HFFc6 (cell line): ENCODE measurements at regions not wholly inside any gene's neighbourhood (a gene's known extent, or its start where the extent isn't known, plus 50 kb on each side); places are given as distances from the start of the nearest gene placed in this dataset.

Experiments
- DNase-seq: peaks from one replicate; pipeline ENCODE4 v3.0.0-alpha.2; 2018
- H3K27ac Mint-ChIP-seq: 2 replicates; pipeline ENCODE4 v1.8.0; 2020; ENCODE audit warnings: mild to moderate bottlenecking, mixed read lengths
- H3K27me3 Mint-ChIP-seq: 2 replicates; pipeline ENCODE4 v1.8.0; 2021; ENCODE audit warnings: mild to moderate bottlenecking, moderate library complexity, mixed read lengths; ENCODE audit not compliant: insufficient read depth
- H3K36me3 Mint-ChIP-seq: 2 replicates; pipeline ENCODE4 v1.8.0; 2021; ENCODE audit warnings: low read depth, mixed read lengths
- H3K4me1 Mint-ChIP-seq: 2 replicates; pipeline ENCODE4 v1.8.0; 2020; ENCODE audit warnings: low read depth, mixed read lengths
- H3K4me3 Mint-ChIP-seq: 2 replicates; pipeline ENCODE4 v1.8.0; 2020; ENCODE audit warnings: mild to moderate bottlenecking, moderate library complexity, mixed read lengths
- H3K9me3 Mint-ChIP-seq: 2 replicates; pipeline ENCODE4 v1.8.0; 2020; ENCODE audit warnings: mild to moderate bottlenecking, mixed read lengths
- TF ChIP-seq, protein P1 (sequence below): fragments of 200-600 bp; sonication (generic); IDR thresholded peaks from 2 replicates; pipeline ENCODE4 v1.5.0; 2021; ENCODE audit warnings: antibody characterized with exemption, mild to moderate bottlenecking

- no peak for DNase-seq
- Mint-ChIP-seq H3K9me3 (peaks cover 32% of the 10 kb centered on the region), H3K27ac (no peak overlapping the region), H3K36me3 (peaks cover 4% of the 10 kb centered on the region; the same call in 1 of the 2 replicates), H3K4me3 (no peak overlapping the region), H3K4me1 (no peaks in the 10 kb centered on the region), H3K27me3 (no peaks in the 10 kb centered on the region)
- TF ChIP-seq, protein P1, sequence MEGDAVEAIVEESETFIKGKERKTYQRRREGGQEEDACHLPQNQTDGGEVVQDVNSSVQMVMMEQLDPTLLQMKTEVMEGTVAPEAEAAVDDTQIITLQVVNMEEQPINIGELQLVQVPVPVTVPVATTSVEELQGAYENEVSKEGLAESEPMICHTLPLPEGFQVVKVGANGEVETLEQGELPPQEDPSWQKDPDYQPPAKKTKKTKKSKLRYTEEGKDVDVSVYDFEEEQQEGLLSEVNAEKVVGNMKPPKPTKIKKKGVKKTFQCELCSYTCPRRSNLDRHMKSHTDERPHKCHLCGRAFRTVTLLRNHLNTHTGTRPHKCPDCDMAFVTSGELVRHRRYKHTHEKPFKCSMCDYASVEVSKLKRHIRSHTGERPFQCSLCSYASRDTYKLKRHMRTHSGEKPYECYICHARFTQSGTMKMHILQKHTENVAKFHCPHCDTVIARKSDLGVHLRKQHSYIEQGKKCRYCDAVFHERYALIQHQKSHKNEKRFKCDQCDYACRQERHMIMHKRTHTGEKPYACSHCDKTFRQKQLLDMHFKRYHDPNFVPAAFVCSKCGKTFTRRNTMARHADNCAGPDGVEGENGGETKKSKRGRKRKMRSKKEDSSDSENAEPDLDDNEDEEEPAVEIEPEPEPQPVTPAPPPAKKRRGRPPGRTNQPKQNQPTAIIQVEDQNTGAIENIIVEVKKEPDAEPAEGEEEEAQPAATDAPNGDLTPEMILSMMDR: no peak
Observed at GRCh38 chr7:12124028-12124427, 87.1 kb upstream of the TMEM106B start.

DNA sequence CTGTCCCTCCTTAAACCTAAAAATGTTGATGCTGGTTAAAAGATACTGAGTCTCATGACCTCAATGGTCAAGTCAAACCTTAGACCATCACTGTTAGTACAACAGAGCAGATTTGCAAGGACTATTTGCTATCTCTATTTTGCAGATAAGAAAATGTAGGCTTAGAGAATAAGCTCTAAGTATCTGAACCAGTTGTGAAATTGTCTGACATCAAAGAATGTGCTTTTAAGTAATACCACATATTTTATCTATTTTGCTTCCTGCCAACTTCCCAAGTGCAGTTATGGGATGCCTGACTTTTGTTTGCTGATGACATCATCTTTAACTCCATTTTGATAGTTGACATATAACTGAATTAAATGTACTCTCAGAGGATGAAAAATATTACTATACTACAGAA is 83.6 kb upstream of the TMEM106B start:
- H3K36me3 Mint-ChIP-seq: peaks cover 4% of the 10 kb centered on the region; the same call in 1 of the 2 replicates
- H3K27ac Mint-ChIP-seq: no peak overlapping the region
- no peak for DNase-seq

GRCh38 chr7:12130609-12131008 is 80.5 kb upstream of the TMEM106B start:
- H3K27me3 Mint-ChIP-seq: no peaks in the 10 kb centered on the region
- no peak for DNase-seq
- no peak overlapping the region for H3K27ac Mint-ChIP-seq
- H3K4me1 Mint-ChIP-seq: no peaks in the 10 kb centered on the region
- no peak overlapping the region for H3K4me3 Mint-ChIP-seq
- peaks cover 16% of the 10 kb centered on the region for H3K9me3 Mint-ChIP-seq
- TF ChIP-seq, protein P1: no peak
- H3K36me3 Mint-ChIP-seq: no peaks in the 10 kb centered on the region

More for the DNA sequence above, 83.6 kb upstream of the TMEM106B start:
- no peaks in the 10 kb centered on the region for H3K27me3 Mint-ChIP-seq
- H3K9me3 Mint-ChIP-seq: peaks cover 37% of the 10 kb centered on the region
- TF ChIP-seq, protein P1: no peak
- no peak overlapping the region for H3K4me3 Mint-ChIP-seq
- no peaks in the 10 kb centered on the region for H3K4me1 Mint-ChIP-seq

GRCh38 chr7:12131122-12131521 is 80.0 kb upstream of the TMEM106B start:
- no peak overlapping the region for H3K27ac Mint-ChIP-seq

DNA sequence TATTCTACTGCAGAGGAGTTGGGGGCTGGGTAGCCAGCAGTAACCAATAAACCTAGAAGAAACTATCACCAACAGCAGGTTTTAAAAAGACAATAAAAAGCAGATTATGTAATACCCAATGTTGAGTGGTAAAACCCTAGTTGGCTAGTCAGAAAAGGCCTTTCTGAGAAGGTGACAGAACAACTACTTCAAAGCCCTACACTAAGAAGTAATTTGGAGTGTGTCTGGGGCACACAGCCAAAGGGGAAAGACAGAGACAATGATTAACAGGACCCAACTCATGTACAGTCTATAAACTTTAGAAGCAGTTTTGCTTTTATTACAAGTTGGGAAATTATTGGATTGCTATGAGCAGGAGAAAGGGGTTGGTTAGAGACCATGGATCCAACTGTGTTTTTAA is 77.2 kb upstream of the TMEM106B start:
- no peak for DNase-seq
- peaks cover 23% of the 10 kb centered on the region for H3K9me3 Mint-ChIP-seq
- TF ChIP-seq, protein P1: no peak
- H3K4me1 Mint-ChIP-seq: no peaks in the 10 kb centered on the region
- H3K4me3 Mint-ChIP-seq: no peak overlapping the region
- H3K27me3 Mint-ChIP-seq: no peaks in the 10 kb centered on the region
- H3K36me3 Mint-ChIP-seq: no peaks in the 10 kb centered on the region
- no peak overlapping the region for H3K27ac Mint-ChIP-seq

More at GRCh38 chr7:12131122-12131521, 80.0 kb upstream of the TMEM106B start:
- no peaks in the 10 kb centered on the region for H3K27me3 Mint-ChIP-seq
- peaks cover 16% of the 10 kb centered on the region for H3K9me3 Mint-ChIP-seq
- TF ChIP-seq, protein P1: no peak
- H3K36me3 Mint-ChIP-seq: no peaks in the 10 kb centered on the region
- H3K4me1 Mint-ChIP-seq: no peaks in the 10 kb centered on the region
- no peak overlapping the region for H3K4me3 Mint-ChIP-seq
- no peak for DNase-seq

DNA sequence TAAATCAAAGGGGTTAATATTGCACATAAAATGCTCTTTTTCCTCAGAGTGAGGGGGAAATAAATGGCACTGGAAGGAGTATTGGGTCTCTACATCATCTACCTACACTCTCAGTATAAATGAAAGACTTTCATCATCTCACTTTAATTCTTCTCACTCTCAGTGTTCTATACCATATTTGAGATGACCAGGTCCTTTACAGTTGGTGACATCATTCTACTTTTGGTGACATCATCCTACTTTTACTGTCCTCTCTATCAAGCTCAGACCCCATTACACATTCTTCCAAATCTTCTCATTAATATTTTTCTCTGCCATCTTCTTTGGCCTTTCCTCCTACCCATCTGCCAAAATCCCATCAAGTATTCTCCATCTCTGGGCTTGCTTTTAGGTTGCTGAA is 74.6 kb upstream of the TMEM106B start:
- TF ChIP-seq, protein P1: no peak
- peaks cover 26% of the 10 kb centered on the region for H3K9me3 Mint-ChIP-seq
- H3K36me3 Mint-ChIP-seq: no peaks in the 10 kb centered on the region
- no peak for DNase-seq
- no peaks in the 10 kb centered on the region for H3K27me3 Mint-ChIP-seq
- H3K4me3 Mint-ChIP-seq: no peak overlapping the region
- H3K27ac Mint-ChIP-seq: no peak overlapping the region
- no peaks in the 10 kb centered on the region for H3K4me1 Mint-ChIP-seq
